ENCODE measurements at regions not wholly inside any gene's neighbourhood (a gene's known extent, or its start where the extent isn't known, plus 50 kb on each side); places are given as distances from the start of the nearest gene placed in this dataset.

DNA sequence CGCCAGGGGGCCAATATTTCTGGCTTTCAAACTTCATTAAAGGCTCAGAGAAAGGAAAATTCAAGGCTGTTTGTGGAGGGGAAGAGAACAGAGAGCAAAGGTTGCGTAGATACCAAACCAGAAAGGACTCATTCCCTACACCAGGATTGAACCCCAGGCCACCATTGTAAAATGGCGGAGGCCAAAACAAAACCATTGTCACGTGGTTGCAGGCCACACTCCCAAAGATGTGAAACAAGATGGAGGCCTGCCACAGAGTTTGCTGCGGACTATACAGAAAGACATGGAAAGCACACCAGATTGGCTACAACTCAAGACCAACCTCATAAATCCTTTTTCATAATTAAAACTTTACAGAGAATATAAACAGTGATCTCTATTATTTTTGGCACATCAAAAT, 116.5 kb downstream of the KCNK1 start:
- Histone ChIP-seq H3K9me3 (no peaks in the 10 kb centered on the region), H3K27ac (no peak overlapping the region), H3K36me3 (no peaks in the 10 kb centered on the region), H3K27me3 (no peaks in the 10 kb centered on the region), H3K4me1 (no peaks in the 10 kb centered on the region), H3K4me3 (no peak overlapping the region)
- DNase-seq (ENCODE audit: low spot score in 2 of 2), result no peak
- TF ChIP-seq, protein P1, sequence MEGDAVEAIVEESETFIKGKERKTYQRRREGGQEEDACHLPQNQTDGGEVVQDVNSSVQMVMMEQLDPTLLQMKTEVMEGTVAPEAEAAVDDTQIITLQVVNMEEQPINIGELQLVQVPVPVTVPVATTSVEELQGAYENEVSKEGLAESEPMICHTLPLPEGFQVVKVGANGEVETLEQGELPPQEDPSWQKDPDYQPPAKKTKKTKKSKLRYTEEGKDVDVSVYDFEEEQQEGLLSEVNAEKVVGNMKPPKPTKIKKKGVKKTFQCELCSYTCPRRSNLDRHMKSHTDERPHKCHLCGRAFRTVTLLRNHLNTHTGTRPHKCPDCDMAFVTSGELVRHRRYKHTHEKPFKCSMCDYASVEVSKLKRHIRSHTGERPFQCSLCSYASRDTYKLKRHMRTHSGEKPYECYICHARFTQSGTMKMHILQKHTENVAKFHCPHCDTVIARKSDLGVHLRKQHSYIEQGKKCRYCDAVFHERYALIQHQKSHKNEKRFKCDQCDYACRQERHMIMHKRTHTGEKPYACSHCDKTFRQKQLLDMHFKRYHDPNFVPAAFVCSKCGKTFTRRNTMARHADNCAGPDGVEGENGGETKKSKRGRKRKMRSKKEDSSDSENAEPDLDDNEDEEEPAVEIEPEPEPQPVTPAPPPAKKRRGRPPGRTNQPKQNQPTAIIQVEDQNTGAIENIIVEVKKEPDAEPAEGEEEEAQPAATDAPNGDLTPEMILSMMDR (IDR thresholded peaks at IDR 0.05), result no peak
- TF ChIP-seq POLR2A (IDR thresholded peaks at IDR 0.05) (no peak), POLR2AphosphoS5 (IDR thresholded peaks at IDR 0.05) (no peak), EP300 (IDR thresholded peaks at IDR 0.05) (no peak)
- 87% methylated on average over 5 of the region's 5 CpGs for WGBS

DNA sequence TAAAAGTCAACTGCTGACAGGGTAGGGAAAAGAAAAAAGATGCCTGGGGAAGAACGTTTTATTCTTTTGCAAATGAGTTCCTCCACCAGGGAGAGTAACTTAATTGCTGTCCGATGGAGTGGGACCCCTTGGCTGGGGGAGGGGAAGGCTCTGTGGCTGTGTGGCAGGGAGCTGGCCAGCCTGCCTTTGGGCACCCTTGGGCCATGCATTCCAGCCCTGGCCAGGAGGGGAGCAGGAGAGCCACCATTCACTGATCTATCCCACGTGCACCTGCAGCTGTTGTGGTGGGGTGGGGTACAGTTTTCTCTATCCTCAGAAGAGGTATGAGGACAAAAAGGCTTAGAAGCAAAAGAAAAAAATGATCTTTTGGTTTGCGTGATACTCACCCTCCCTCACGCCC, 116.9 kb downstream of the KCNK1 start:
- WGBS, result 45% methylated on average over 5 of the region's 5 CpGs

DNA sequence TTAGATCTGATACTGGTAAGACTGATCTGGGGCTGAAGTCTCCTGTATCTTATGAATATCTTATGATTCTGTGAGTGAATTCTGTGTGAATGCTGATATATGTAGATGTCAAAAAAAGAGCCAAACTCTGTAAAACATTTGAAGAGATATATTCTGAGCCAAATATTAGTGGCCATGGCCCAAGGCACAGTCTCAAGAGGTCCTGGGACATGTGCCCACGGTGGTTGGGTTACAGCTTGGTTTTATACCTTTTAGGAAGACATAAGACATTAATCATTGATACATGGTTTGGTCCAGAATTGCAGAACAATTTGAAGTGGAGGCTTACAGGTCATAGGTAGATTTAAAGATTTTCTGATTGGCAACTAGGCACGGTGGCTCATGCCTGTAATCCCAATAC, 118.3 kb downstream of the KCNK1 start:
- H3K36me3 ChIP-seq, result no peaks in the 10 kb centered on the region
- no peaks in the 10 kb centered on the region for H3K9me3 ChIP-seq
- TF ChIP-seq POLR2A (IDR thresholded peaks at IDR 0.05), result no peak
- no peak overlapping the region for H3K27ac ChIP-seq
- 60% methylated on average over 2 of the region's 2 CpGs for WGBS
- H3K27me3 ChIP-seq, result no peaks in the 10 kb centered on the region
- H3K4me3 ChIP-seq, result no peak overlapping the region
- no peak for DNase-seq (ENCODE audit: low spot score in 2 of 2)
- no peaks in the 10 kb centered on the region for H3K4me1 ChIP-seq

More for the DNA sequence above, 116.9 kb downstream of the KCNK1 start:
- TF ChIP-seq POLR2AphosphoS5 (IDR thresholded peaks at IDR 0.05) (no peak), EP300 (IDR thresholded peaks at IDR 0.05) (no peak), POLR2A (IDR thresholded peaks at IDR 0.05) (no peak)
- TF ChIP-seq, protein P1 (IDR thresholded peaks at IDR 0.05), result no peak
- no peaks in the 10 kb centered on the region for H3K36me3 ChIP-seq
- no peak overlapping the region for H3K4me3 ChIP-seq
- DNase-seq (ENCODE audit: low spot score in 2 of 2), result no peak
- H3K9me3 ChIP-seq, result no peaks in the 10 kb centered on the region
- H3K4me1 ChIP-seq, result no peaks in the 10 kb centered on the region
- H3K27me3 ChIP-seq, result no peaks in the 10 kb centered on the region
- H3K27ac ChIP-seq, result no peak overlapping the region

DNA sequence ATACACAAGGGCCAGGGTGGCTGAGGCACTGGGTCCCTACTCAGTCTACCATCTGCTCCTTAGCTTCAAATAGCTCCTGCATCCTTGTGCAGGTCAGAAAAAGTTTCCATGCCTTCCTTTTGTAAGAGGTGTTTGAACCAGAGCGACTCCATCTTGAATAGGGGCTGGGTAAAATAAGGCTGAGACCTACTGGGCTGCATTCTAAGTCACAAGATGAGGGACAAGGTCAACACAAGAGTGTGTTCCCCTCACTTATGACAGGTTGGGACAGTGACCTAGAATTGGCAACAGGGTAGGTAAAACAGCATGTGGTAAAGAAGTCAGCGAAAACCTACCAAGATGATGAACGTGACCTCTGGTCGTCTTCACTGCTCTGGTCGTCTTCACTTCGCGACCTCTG, 120.5 kb downstream of the KCNK1 start:
- H3K4me3 ChIP-seq, result no peak overlapping the region
- H3K9me3 ChIP-seq, result no peaks in the 10 kb centered on the region

GRCh38 chr1:233735331-233735730, 121.4 kb downstream of the KCNK1 start:
- no peaks in the 10 kb centered on the region for H3K9me3 ChIP-seq
- no peak overlapping the region for H3K27ac ChIP-seq
- no peaks in the 10 kb centered on the region for H3K4me1 ChIP-seq
- H3K4me3 ChIP-seq, result no peak overlapping the region
- no peak for TF ChIP-seq POLR2A (IDR thresholded peaks at IDR 0.05)
- no peak for TF ChIP-seq POLR2AphosphoS5 (IDR thresholded peaks at IDR 0.05)
- no peak for TF ChIP-seq EP300 (IDR thresholded peaks at IDR 0.05)
- TF ChIP-seq, protein P1 (IDR thresholded peaks at IDR 0.05), result no peak
- no peak for DNase-seq (ENCODE audit: low spot score in 2 of 2)
- H3K36me3 ChIP-seq, result no peaks in the 10 kb centered on the region
- H3K27me3 ChIP-seq, result no peaks in the 10 kb centered on the region
- WGBS, result 76% methylated on average over 1 of the region's 1 CpG

More for the DNA sequence above, 120.5 kb downstream of the KCNK1 start:
- TF ChIP-seq, protein P1 (IDR thresholded peaks at IDR 0.05), result no peak
- TF ChIP-seq POLR2A (IDR thresholded peaks at IDR 0.05), result no peak
- TF ChIP-seq EP300 (IDR thresholded peaks at IDR 0.05), result no peak
- no peak for TF ChIP-seq POLR2AphosphoS5 (IDR thresholded peaks at IDR 0.05)
- H3K4me1 ChIP-seq, result no peaks in the 10 kb centered on the region
- 82% methylated on average over 7 of the region's 7 CpGs for WGBS
- no peak overlapping the region for H3K27ac ChIP-seq
- H3K27me3 ChIP-seq, result no peaks in the 10 kb centered on the region
- H3K36me3 ChIP-seq, result no peaks in the 10 kb centered on the region
- DNase-seq (ENCODE audit: low spot score in 2 of 2), result no peak

GRCh38 chr1:233735847-233736246, 121.9 kb downstream of the KCNK1 start:
- Histone ChIP-seq H3K36me3 (no peaks in the 10 kb centered on the region), H3K4me1 (no peaks in the 10 kb centered on the region), H3K9me3 (no peaks in the 10 kb centered on the region), H3K27me3 (no peaks in the 10 kb centered on the region), H3K27ac (no peak overlapping the region), H3K4me3 (no peak overlapping the region)
- TF ChIP-seq EP300 (IDR thresholded peaks at IDR 0.05) (no peak), POLR2AphosphoS5 (IDR thresholded peaks at IDR 0.05) (no peak)
- DNase-seq (ENCODE audit: low spot score in 2 of 2), result no peak
- WGBS, result 55% methylated on average over 3 of the region's 3 CpGs

Measured in suprapubic skin (tissue), 4 donors.